SK-N-MC (cell line): ENCODE measurements at regions not wholly inside any gene's neighbourhood (a gene's known extent, or its start where the extent isn't known, plus 50 kb on each side); places are given as distances from the start of the nearest gene placed in this dataset.

Experiments
- EZH2 ChIP-seq: fragments of 200-600 bp; sonication (generic); IDR thresholded peaks from one replicate; pipeline ENCODE4 v1.6.1; 2017; ENCODE audit warnings: antibody characterized with exemption
- POLR2AphosphoS5 ChIP-seq: IDR thresholded peaks from 2 replicates; pipeline ENCODE4 v1.6.1; 2012; ENCODE audit warnings: mild to moderate bottlenecking, low read depth, low read length, borderline replicate concordance

- TF ChIP-seq POLR2AphosphoS5 (no peak), EZH2 (no peak)
These were observed 179.4 kb upstream of the ALCAM start for GRCh38 chr3:105187344-105187743.
